ENCODE measurements at regions not wholly inside any gene's neighbourhood (a gene's known extent, or its start where the extent isn't known, plus 50 kb on each side); places are given as distances from the start of the nearest gene placed in this dataset.

DNA sequence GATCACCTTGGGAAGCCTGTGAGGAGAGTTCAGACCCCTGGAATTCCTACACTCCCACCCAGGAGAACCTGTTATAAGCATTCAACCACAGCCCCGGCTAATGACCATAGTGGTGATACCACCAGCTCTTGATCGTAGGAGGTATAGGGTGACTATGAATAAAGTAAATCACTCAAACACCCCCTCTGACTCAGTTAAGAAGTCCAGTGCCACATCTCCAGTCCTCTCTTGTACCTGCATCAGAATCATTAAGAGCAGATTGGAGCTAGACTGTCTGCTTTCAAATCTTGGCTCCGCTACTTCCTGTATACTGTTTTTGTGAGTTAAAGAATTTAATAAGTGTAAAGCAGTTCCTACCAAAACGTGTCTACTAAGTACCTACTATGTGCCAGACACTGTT, 565.1 kb upstream of the DIPK2B start:
- TF ChIP-seq, protein P1, sequence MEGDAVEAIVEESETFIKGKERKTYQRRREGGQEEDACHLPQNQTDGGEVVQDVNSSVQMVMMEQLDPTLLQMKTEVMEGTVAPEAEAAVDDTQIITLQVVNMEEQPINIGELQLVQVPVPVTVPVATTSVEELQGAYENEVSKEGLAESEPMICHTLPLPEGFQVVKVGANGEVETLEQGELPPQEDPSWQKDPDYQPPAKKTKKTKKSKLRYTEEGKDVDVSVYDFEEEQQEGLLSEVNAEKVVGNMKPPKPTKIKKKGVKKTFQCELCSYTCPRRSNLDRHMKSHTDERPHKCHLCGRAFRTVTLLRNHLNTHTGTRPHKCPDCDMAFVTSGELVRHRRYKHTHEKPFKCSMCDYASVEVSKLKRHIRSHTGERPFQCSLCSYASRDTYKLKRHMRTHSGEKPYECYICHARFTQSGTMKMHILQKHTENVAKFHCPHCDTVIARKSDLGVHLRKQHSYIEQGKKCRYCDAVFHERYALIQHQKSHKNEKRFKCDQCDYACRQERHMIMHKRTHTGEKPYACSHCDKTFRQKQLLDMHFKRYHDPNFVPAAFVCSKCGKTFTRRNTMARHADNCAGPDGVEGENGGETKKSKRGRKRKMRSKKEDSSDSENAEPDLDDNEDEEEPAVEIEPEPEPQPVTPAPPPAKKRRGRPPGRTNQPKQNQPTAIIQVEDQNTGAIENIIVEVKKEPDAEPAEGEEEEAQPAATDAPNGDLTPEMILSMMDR (optimal IDR thresholded peaks at IDR 0.05 in 1 of 3, IDR thresholded peaks at IDR 0.05 in 1 of 3, conservative IDR thresholded peaks at IDR 0.05 in 1 of 3; ENCODE audit: extremely low read depth in 1 of 3, insufficient read depth in 2 of 3, low read length in 3 of 3), result no peak
- TF ChIP-seq EZH2 (IDR thresholded peaks at IDR 0.05; ENCODE audit: low read length), result no peak
